T-helper 2 cell treated with Interferon-gamma antibody and Interleukin-4, amounts not matched to agents 100 ng/mL and 5 ng/mL, for 36 hours (primary cell): ENCODE measurements at regions not wholly inside any gene's neighbourhood (a gene's known extent, or its start where the extent isn't known, plus 50 kb on each side); places are given as distances from the start of the nearest gene placed in this dataset.

Source experiments
- intact Hi-C: fragments of 100-400 bp; cut with micrococcal nuclease; formaldehyde crosslinking; loops from one replicate; pipeline ENCODE4 v1.15.1; 2023

DNA sequence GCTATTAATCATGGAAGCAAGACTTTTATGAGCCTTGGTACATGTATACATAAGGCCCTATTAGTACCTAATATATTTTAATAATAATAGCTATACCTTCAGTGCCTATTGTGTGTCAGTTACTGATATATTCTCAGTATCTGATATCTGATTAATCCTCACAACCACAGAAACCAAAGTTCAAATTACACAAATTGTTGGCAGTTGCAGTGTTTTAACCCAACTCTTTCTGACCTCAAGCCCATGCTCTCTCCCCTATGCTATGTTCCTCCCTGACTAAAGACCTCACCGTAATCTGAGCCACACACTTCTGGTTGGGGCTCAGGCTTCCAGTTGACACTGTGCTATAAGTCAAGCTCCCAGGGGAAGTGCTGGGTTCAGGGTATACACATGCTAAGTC is 214.4 kb downstream of the SPTSSA start:
- intact Hi-C loops = no loop called here

- intact Hi-C loops = no loop called here
Measured at GRCh38 chr14:34246206-34246605, 215.8 kb downstream of the SPTSSA start.

DNA sequence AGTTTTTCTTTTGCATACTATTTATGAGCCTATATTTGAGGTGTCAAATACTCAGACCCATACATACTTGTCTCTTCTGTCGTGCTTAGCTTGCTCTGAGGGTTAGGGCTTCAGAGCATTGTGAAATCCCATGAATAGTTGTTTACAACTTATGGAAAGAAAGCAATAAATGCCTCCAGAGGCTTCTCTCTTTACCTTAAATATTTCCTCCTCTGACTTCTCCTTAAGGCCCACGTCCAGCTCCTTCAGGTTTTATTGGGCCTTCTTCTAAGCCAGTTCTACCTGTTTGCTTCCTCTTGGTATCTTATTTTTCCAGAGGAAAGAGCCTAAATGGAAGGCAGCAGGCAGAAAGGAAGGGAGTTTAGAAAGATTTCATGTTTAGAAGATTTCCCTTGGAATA is 218.6 kb downstream of the SPTSSA start:
- intact Hi-C loops = no loop called here

GRCh38 chr14:34243001-34243400 is 219.0 kb downstream of the SPTSSA start:
- intact Hi-C loops = no loop called here

DNA sequence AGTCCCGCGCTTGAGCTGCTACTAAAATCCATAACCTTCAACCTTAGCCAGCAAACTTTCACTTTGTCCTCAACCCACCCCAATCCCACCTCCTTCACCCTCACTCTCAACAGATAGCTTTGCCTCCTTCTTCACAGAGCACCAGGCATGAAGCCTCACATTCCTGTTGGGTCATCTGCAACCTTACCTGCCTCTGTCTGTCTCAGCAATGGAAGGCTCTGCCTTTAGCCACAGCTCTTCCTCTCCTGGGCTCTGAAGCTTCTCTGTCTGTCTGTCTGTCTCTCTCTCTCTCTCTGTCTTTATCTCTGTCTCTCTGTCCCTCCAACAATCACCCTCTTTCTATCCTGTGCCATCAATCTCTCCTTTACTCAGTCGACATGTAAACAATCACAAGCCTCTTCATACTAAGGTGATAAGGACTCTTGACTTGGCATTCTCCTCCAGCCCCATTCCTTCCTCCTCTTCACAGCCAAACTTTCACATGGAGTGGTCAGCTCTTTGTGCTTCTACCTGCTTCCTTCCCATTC is 220.8 kb downstream of the SPTSSA start:
- intact Hi-C loops = no loop called here

DNA sequence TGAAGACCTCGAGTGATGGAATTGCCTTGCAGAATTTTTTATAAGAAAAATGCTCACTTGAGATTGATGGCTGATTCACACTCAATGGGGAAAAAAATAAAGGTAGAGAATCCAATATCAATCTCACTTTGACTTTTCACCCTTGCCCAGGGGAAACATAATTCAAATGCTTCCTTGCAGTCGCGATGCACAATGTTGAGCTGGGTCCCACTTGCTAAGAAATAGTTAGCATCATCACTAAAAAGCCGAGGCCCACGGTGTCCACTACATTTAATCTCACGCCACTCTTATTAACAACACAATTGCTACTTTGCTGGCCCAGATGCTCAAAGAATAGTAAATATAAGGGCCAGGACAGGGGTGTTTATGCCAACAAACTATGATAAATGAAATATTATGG is 223.4 kb downstream of the SPTSSA start:
- intact Hi-C loops = no loop called here

DNA sequence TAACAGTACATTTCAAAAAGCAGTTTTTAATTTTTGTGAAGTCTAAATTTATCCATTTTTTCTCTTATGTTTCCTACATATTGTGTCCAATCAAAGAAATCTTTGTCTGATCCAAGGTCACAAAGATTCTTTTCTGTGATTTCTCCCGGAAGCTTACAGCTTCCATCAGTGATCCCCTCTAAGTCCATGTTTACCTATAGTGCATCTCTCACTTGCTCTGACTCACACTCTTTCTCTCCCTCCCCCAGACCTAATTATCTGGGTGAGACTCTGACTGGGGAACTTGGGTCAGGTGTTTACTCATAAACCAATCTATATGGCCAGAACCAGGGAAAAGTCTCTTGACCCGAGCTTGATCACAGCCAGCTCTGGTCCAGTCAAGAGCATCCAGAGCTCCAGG is 224.4 kb downstream of the SPTSSA start:
- intact Hi-C loops = no loop called here

- intact Hi-C loops = no loop called here
Measured at GRCh38 chr14:34237081-34237480, 225.0 kb downstream of the SPTSSA start.

DNA sequence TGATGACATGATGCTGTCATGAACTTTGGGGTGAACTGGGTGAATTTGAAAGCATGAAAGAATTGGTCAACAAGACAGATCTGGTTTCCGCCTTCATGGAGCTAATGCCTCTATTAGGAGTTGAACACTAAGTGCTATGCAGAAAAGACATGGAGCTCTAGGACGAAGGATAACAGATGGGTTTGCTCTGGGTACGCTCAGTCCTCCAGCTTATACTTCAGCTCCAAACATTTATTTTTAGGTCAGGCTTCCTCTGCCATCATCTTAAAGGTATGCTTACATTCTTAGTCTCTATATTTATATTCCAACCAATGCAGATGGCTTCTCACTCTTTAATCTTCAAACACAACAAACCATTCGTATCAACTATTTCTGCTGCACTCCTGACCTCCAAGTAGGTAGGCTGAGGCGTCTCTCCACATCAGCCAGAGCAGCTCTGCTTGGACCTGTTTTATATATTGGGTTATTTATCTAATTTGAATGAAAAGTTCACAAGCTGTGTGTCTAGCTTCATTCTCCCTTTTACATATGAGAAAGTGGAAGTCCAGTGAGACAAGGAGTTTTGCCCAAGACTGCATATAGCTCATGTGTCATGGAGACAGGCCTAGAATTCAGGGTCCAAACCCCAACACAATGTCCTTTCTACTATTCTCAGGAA is 226.3 kb downstream of the SPTSSA start:
- intact Hi-C loops = no loop called here

- intact Hi-C loops = no loop called here
Measured at GRCh38 chr14:34234258-34234657, 227.8 kb downstream of the SPTSSA start.

GRCh38 chr14:34233619-34234018 is 228.4 kb downstream of the SPTSSA start:
- intact Hi-C loops = no loop called here

DNA sequence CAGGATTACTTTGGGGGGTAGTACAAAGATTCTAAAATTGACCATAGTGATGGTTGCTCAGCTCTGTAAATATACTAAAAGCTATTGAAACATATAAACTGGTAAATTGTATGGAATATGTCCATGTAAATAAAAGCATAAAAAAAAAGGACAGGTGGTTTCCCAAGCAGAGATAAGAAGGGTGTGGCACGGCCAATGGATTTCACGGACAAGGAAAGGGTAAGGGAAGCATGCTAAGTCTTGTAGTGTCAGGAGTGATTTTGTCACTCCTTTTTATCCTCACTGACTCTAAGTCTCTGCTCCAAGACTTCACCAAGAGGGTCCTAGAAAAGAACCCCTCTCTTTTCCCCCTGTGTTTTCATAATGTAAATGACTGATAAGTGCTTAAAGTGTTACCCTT is 229.2 kb downstream of the SPTSSA start:
- intact Hi-C loops = no loop called here

DNA sequence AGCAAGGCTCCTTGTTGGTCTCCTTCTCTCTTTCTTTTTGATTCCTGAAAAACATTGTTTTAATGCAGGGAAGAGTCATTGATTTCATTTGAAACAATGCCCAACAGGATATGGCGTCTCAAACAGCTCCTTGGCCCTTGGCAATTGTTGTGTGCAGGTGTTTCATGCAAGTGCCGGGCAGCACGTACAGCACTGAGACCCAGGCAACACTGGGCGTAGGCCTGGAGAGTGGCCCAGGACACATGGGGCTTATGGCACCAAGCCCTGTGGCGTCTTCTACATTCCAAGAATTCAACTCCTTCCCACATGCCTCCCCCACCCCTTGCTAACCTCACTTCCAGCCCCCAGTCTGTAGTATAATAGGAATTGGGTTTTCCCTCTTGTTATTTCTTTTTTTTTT is 230.4 kb downstream of the SPTSSA start:
- intact Hi-C loops = no loop called here

- intact Hi-C loops = loop anchor here (2.0 to 5.0 kb wide), 4 partner anchors 130 to 752 kb away; no protein-coding TSS in a partner anchor
Measured at GRCh38 chr14:34229140-34229539, 232.9 kb downstream of the SPTSSA start.

DNA sequence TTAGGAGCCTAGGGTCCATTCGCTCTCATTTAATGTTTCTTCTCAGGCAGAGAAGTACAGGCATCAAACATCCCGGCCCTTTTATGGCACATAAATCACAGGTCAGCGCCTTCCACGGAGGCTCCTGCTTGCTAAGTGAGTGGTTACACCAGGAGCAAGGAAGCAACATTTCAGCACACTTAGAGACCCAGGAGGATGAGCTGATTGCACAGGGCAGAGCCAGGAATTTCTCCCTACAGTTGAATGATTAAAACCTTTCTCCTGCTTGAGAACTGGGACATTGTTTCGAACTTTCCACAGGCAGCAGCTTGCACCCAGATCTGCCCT is 233.4 kb downstream of the SPTSSA start:
- intact Hi-C loops = loop anchor here (1.0 to 5.0 kb wide), 5 partner anchors 130 to 751 kb away; no protein-coding TSS in a partner anchor

- intact Hi-C loops = loop anchor here (1.0 to 5.0 kb wide), 5 partner anchors 129 to 751 kb away; no protein-coding TSS in a partner anchor
Measured at GRCh38 chr14:34227834-34228649, 234.0 kb downstream of the SPTSSA start.

GRCh38 chr14:34224221-34224620 is 237.8 kb downstream of the SPTSSA start:
- intact Hi-C loops = no loop called here

GRCh38 chr14:34223373-34224148 is 238.5 kb downstream of the SPTSSA start:
- intact Hi-C loops = no loop called here

- intact Hi-C loops = no loop called here
Measured at GRCh38 chr14:34222867-34223266, 239.2 kb downstream of the SPTSSA start.

DNA sequence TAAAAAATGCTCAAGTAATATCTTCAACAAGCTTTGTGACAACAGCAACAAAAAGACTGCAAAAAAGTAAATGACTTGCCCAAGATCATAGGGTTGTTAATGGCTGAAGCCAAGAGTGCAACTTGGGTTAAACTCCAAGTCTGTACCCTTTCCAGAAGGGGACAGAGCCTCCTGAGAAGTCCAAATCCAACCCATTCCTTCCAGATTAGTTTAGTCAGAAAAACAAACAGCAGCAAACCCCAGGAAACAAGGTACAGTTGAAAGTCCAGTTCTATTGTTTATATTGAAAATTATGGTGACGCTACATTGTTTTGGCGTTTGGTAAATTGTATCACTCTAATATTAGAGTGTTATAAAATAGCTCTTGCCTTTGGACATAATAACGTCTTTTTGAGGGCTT is 239.9 kb downstream of the SPTSSA start:
- intact Hi-C loops = no loop called here

GRCh38 chr14:34220921-34221320 is 241.1 kb downstream of the SPTSSA start:
- intact Hi-C loops = no loop called here

GRCh38 chr14:34220378-34220706 is 241.7 kb downstream of the SPTSSA start:
- intact Hi-C loops = no loop called here
